ENCODE measurements at regions not wholly inside any gene's neighbourhood (a gene's known extent, or its start where the extent isn't known, plus 50 kb on each side); places are given as distances from the start of the nearest gene placed in this dataset.

GRCh38 chr7:145989469-145989868 lies 127.1 kb upstream of the CNTNAP2 start:
- no peak for TF ChIP-seq POLR2A (IDR thresholded peaks at IDR 0.05; ENCODE audit: low read depth, low read length)
- no peak for TF ChIP-seq POLR2AphosphoS5 (IDR thresholded peaks at IDR 0.05; ENCODE audit: low read depth, low read length)
